ENCODE measurements at regions not wholly inside any gene's neighbourhood (a gene's known extent, or its start where the extent isn't known, plus 50 kb on each side); places are given as distances from the start of the nearest gene placed in this dataset.
A peak's percentile ranks its signal among the peaks of the same experiment; 100 is the strongest.
"Not testable (repeated sequence)": the region's sequence is repeated elsewhere in the genome, so short reads cannot be mapped to it uniquely, and the experiment has no call there.

DNA sequence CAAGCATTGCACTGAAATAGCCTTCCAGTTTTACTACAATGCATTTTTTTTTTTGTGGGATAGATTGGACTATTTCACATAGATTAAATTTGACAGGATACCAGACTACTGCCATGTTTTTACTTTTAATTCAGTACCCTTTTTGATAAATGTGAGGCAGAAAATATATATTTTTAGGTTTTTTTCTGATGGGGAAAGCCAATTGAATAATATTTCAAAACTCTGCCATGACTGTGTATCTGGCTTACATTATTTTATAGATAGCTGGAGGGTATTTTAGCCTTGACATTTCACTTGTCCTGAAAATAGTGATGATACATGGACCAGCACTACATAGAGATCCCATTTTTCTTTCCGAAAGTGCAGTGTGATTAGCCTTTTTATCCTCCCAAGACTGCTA, 133.5 kb upstream of the PRR16 start:
- DNase-seq (ENCODE audit: low read depth), result no peak

DNA sequence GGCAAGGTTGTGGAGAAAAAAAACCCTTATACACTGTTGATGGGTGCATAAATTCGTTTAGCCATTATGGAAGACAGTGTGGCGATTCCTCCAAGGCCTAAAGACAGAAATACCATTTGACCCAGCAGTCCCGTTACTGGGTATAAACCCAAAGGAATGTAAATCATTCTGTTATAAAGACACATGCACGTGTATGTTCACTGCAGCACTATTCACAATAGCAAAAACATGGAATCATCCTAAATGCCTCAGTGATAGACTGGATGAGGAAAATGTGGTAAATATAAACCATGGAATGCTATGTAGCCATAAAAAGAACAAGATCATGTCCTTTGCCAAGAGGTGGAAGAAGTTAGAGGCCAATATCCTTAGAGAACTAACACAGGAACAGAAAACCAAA, 119.9 kb upstream of the PRR16 start:
- DNase-seq (ENCODE audit: low read depth), result peak; percentile 65

DNA sequence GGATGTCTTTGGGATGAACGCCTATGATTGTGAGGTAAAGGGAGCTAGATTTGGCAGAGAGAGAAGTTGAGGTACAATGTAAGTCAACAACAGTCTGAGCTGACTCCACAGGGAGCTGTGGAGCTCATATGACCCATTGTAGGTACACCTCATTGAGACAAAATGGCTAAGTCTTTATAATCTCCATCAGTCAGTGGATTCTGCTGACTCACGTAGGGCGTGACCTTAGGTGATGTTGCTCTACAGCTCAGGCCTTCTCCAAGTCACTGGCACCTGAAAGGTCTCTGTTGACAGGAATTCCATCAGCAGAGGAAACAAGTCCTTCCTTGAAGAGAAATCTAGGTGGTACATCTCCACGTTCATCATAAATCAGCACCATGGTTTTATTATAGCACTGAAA, 118.2 kb upstream of the PRR16 start:
- no peak for DNase-seq (ENCODE audit: low read depth)

DNA sequence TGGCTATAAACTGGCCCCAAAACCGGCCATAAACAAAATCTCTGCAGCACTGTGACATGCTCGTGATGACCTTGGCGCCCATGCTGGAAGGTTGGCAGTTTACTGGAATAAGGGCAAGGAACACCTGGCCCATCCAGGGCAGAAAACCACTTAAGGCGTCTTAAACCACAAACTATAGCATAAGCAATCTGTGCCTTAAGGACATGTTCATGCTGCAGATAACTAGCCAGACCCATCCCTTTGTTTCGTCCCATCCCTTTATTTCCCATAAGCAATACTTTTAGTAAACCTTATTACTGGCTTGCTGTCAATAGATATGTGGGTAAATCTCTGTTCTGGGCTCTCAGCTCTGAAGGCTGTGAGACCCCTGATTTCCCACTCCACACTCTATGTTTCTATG, 113.0 kb upstream of the PRR16 start:
- DNase-seq (ENCODE audit: low read depth), result not testable (repeated sequence)

DNA sequence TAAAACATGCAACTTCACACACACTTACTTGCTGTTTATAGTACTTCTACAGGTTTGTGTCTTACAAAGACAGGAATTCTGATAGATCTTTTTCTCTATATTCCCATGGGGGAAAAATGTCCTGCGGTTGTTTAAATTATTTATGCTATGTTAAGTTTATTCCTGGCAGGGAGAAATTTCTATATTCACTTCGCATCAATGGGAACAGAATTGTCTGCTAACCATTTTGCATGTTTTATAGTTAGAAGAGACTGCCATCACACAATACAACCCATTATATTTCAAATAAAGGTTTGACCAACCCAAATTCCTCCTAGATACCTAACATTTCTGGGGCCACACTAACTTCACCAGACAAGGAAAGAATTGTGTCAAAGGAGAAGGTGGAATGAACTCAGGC, 110.0 kb upstream of the PRR16 start:
- DNase-seq (ENCODE audit: low read depth), result no peak

DNA sequence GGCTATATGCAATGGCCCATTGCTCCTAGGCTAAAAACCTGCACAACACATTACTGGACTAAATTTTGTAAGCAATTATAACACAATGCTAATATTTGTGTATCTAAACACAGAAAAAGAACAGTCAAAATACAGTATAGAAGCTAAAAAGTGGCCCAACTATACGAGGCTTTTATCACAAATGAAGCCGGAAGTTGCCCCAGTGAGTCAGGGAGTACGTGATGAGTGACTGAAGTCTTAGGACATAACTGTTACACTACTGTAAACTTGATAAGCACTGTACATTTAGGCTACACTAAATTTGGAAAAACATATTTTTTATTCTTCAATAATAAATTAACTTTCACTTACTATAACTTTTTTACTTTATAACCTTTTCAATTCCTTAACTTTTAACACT, 105.2 kb upstream of the PRR16 start:
- no peak for DNase-seq (ENCODE audit: low read depth)

DNA sequence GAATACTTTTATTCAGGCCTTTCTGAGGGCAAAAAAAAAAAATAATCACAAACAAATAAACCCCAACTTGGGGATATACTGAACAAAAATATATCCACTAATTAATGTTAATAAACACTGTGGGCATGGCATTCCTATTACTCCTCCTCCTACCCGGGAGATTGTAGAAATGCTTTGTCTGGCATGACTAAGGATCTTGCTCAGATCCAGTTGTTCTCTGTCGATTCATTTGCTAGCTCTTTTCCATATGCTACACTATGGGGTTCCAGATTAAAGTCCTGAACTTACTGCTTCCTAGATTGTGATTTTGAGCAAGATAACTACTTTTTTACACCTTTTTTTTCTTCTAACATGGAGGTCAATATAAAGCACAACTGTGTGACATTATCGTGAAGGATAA, 102.2 kb upstream of the PRR16 start:
- DNase-seq (ENCODE audit: low read depth), result peak; percentile 15

DNA sequence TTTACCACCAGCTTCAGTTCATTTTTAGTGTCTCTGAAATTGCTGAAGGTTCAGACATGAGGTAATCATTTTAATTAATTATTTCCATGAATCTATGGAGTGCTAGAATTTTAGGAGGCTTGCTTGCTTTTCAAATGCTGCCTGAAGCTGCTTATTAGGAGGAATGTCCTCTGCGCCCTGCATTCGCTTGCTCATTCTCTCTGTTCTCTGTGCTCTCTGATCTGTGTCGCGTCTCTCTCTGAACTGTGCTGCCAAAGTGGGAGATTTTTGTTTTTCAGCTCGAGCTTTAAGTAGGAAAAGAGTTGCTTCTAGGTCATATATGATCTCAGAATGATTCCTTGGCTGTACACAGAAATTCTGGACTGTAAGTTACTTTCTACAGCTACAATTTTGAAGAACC, 101.7 kb upstream of the PRR16 start:
- no peak for DNase-seq (ENCODE audit: low read depth)

DNA sequence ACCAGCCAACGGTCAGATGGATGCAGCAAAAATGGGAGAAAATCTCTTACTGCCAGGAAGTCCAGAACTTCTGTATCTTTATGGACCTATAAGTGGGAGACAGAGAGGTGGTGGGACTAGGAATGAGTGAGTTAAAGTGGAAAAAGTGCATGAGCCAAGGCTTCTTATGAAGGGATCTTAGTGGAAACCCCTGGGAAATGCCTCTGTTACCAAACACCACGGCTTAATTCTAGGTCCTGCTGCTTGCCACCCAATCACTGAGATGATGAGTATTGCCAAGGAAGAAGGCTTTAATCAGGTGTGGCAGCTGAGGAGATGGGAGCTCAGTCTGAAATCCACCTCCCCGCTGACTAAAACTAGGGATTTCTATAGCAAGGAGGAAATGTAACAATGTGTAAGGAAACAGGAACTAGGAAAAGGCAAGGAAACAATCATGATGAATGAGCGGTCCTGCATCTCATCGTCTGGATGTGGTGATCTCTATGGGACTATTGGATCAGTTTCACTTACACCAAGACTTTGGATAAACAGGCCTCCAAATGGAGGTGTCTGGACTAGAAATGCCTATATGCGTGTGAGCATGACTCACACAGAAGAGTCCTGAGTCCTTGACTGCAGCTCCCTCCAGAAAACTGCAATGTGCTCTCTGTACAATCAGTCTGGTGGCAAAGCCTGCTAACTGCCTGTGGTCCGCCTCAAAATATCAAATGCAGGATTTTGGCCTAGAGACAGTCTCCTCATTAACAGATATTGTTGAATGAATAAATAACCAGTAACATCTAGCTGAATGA, 98.2 kb upstream of the PRR16 start:
- DNase-seq (ENCODE audit: low read depth), result peak; percentile 35

DNA sequence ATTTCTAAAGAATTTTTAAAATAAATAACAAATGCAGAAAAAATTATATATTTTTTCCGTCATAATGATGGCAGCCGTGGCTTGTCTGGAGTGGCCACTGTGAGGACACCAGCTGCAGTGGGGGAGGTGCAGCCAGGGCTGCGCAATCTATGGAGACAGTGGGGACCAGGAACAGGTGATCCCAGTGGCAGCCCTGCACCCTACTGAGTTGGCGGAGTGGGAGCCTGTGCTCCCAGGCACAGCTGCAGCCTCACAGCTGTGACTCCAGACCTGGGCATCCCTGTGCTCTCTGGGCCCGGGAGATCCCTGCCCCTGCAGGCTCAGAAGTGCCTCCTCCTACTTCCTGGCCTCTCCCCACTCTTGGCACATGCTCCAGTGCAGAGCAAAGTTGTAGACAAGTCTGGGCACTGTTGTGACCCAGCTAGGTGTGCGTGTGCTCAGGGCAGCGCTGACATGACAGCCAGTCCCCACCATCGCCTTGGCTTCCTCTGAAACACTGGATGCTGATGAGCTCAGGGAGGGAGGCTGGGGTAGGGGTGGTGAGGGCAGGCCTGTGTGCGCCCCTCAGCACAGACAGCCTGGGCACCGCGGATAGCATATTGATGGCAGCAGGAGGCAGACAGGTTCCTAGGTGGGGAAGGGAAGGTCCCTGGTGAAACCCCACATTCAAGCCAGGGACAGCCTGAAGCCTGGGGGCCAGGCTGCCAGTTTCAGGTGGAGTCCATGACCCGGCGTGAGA, 96.0 kb upstream of the PRR16 start:
- DNase-seq (ENCODE audit: low read depth), result no peak

DNA sequence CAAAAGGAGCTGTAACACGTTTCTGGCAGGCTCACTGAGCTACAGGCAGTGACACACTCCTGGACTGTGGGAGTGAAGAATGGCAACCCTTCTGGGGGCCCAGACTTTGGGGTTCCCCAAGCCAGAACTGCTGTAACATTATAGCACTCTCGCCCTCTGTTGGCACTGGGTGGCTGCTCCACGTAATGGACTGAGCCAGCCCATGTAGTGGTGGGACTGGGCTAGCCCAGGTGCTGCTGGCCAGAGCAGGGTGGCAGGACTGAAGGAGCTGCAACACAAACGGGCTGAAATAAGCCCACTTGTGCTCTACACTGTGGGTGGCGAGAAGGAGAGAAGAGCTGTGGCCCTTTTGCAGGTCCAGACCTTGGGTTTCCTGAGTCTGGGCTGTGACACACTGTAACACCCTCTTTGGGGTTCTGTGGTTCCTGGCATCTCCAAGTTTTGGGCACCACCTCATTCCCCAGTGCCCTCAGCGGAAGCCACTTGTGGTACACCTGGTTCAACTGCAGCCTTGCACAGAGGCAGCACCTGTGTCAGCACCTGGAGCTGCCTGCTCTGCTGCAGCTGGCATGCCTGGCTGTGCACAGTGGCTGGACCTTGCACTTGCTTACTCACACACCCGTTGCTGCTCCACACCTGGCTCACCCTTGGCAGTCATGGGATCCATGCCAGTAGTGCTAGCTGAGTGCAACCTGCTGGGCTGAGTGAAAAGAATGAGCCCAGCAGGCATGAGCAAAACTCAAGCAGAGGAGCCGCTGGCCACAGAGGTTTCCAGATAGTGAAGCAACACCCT, 95.0 kb upstream of the PRR16 start:
- DNase-seq (ENCODE audit: low read depth), result no peak

DNA sequence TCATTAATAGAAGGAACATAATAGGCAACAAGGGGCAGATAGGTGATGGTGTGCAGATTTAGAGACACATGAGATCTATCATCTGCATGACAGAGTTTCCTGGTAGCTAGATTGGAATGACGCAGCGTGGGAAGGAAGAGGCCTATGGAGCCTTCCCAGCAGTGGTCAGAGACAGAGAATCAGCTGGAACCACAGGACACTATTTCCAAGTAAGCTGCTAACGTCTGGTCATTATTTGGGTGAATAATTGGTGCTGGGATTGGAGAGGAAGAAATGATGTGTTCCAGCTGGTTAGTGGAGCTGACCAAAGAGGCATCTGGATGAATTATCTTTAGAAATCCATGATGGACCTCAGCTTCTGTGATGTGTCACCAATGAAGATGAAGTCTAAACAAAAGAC, 91.2 kb upstream of the PRR16 start:
- peak; percentile 43 for DNase-seq (ENCODE audit: low read depth)

DNA sequence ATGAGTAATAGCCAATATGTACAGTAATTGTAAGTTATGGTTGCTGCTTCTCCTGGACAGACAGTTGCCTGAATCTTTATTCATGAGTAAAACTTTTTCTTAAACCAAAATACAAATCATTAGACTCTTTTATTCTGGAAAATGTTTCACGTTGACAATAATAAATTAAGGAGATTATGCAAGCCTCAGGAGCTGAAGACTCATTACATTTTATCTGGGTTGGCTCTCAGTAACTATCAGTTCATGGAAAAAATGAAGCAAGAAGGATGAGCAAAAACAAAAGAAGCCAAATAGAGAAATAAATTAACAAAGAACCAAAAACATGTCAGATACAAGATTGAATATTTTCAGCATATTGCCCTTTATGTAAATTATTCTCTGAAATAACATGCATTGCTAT, 88.9 kb upstream of the PRR16 start:
- DNase-seq (ENCODE audit: low read depth), result peak; percentile 9

DNA sequence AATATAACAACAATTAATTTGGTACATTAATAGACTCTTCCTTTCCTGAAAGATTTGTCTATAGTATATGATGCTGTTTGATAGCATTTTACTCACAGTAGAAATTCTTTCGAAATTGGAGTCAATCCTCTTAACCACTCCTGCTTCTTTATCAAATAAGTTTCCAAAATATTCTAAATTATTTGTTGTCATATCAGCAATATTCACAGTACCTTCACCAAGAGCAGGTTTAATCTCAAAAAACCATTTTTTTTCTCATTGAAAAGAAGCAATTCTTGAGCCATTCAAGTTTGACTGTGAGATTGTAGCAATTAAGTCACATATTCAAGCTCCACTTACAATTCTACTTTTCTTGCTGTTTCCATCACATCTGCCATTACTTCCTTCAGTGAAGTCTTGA, 83.5 kb upstream of the PRR16 start:
- no peak for DNase-seq (ENCODE audit: low read depth)

DNA sequence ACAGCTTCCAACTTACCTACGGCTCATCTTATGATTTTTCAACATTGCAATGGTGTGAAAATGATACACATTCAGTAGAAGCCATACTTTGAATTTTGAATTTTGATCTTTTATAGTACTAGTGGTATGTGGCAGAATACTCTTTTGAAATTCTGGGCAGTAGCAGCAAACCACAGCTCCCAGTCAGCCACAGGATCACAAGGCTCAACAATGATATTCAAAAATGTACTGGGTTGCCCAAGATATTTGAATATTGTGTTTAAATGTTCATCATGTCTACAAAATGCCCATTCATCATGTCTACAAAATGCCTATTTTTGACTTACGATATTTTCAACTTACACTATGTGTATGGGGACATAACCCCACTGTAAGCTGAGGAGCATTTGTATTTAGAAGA, 81.3 kb upstream of the PRR16 start:
- no peak for DNase-seq (ENCODE audit: low read depth)

DNA sequence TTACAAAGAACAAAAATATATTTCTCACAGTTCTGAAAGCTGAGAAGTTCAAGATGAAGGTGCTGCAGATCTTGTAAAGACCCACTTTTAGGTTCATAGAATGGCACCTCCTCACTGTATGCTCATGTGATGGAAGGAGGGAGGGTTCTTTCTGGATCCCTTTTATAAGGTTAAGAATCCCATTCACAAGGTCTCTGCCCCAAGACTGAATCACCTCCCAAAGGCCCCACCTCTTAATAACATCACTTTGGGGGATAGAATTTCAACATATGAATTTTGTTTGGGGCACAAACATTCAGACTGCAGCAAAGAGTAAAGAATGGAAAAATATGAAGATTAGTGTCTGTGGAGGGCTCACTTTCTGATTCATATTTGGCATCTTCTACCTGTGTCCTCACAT, 77.1 kb upstream of the PRR16 start:
- no peak for DNase-seq (ENCODE audit: low read depth)

DNA sequence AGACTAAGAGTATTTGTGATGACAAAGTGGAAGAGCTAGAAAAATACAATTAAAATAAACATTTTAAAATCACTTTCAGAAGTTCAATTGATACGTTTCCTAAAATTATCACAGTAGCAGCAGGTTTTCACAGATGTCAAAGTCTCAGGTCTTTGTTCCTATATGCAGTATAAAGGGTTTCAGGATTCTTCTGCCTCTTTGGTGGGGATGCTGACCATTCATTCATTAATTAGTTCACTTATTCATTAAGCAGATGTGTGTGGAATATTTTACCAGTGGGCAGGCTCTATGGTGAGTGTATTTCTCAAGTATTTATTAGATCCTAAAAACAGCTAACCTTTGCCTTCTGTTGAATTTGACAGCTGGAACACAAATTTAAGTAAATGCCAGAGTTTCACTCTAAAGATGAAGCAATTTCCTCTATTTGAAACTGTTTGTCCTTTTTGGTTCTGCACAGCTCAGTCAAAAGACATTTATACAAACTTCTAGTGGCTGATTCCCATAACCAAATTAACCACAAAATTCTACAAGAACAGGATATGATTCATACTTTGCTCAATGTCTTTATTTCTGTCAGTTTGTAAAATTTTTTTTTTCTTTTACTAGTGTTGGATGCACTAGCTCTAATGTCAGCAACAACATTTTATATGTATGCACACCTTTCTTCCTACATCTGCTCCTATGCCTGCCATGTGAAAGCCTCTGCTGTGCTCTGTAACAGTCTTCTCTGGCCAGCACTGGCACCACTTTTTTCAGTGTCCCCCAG, 75.9 kb upstream of the PRR16 start:
- peak; percentile 96 for DNase-seq (ENCODE audit: low read depth)

DNA sequence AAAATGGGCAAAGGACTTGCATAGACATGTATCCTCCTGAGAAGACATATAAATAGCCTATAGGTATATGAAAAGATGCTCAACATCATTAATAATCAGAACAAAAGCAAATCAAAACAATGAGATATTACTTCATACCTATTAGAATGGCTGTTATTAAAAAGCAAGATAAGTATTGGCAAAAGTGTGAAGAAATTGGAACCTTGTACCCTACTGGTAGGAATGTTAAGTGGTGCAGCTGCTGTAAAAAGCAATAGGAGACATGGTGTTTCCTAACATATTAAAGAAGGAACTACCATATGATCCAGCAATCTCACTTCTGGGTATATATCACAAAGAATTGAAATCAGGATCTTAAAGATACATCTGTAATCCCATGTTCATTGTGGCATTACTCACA, 69.8 kb upstream of the PRR16 start:
- no peak for DNase-seq (ENCODE audit: low read depth)

DNA sequence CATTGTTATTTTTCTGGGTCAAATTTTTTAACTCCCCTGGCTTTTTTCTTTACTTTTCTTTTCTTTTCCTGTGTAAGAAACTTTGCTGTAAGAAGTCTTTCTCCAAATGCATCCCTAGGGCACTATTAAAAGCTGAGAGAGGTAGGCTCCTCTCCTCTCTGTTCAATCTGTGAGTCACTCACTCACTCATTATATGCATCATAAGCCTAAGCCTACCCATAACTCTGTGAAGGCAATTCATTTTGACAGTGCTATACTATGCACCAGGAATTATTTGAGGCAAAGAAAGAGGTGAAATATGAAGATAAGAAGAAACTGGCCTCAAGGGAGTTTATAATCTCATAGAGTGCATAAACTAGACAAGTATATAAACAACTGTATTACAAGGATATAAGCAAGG, 67.9 kb upstream of the PRR16 start:
- DNase-seq (ENCODE audit: low read depth), result peak; percentile 76

DNA sequence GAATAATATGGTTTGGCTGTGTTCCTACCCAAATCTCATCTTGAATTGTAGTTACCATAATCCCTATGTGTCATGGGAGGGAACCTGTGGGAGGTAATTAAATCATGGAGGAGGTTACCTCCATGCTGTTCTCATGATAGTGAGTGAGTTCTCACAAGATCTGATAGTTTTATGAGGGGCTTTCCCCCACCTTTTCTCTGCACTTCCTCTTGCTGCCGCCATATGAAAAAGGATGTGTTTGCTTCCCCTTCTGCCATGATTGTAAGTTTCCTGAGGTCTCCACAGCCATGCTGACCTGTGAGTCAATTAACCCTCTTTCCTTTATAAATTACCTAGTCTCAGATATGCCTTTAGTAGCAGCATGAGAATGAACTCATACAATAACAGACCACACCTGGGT, 63.7 kb upstream of the PRR16 start:
- DNase-seq (ENCODE audit: low read depth), result no peak

DNA sequence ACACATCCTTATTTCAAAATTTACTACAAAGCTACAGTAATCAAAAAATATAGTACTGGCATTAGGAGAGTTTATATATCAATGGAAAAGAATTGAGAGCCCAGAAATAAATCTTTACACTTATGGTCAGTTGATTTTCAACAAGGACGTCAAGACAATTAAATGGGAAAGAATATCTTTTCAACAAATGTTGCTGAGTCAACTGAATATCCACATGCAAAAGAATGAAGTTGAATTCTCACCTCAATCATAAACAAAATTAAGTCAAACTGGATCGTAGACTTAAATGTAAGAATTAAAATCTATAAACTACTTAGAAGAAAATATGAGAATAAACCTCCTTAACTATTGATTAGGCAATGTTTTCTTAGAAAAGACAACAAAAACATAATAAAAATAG, 61.5 kb upstream of the PRR16 start:
- DNase-seq (ENCODE audit: low read depth), result no peak

DNA sequence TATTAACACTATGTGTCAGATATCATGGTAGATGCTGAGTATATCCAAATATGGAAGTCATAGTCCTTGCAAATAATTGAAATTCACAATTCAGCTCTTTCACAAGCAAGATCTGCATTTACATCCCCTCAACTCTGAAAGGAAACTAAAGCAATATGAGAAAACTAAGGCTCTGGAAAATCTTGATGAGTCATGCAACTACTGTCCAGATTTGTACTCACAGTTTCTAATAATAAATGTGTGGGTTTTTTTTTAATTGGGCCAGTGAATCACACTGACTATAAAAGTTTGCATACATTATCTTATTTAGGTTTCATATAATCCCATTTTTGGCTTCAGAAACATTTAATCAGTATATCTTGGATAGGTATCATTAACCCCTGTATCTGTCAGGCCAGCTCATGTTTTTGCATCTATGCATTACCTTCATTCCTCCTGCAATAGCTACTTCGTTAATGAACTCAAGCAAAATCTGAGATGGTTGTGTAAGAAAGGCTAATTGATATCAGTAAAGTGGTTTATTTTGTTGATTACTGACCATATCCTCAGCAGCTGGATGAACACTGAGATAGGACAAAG, 58.7 kb upstream of the PRR16 start:
- peak; percentile 91 for DNase-seq (ENCODE audit: low read depth)
